PC-9 (cell line): ENCODE measurements at regions not wholly inside any gene's neighbourhood (a gene's known extent, or its start where the extent isn't known, plus 50 kb on each side); places are given as distances from the start of the nearest gene placed in this dataset.

Experiments used
- BruUV-seq: library from RNA; stranded (reverse); fragments of 400-500 nt; replicated peaks from 2 replicates; lab custom pipeline; 2021; lab: Mats Ljungman, UMichigan
- CTCF ChIA-PET: fragments of 300-600 bp; sonication (Branson Sonifier 250); formaldehyde crosslinking; loops from one replicate; lab custom pipeline; 2022; ENCODE audit warnings: antibody characterized with exemption; lab: Charles Lee
- POLR2A ChIA-PET: fragments of 300-600 bp; sonication (Branson Sonifier 250); formaldehyde crosslinking; loops from one replicate; lab custom pipeline; 2022; ENCODE audit warnings: antibody characterized with exemption; ENCODE audit not compliant: unreplicated experiment; lab: Charles Lee
- DNase-seq, 2 experiments: peaks; one replicate each; pipeline versions ENCODE4 v3.0.0 to v3.0.0-alpha.2; 2015 to 2022; ENCODE audit warnings: mixed read lengths in 1 of 2
- H2AFZ ChIP-seq: fragments of 200-600 bp; sonication (generic); 2 replicates; pipeline ENCODE4 v1.8.1; 2017; ENCODE audit warnings: antibody characterized with exemption
- H3F3A ChIP-seq: fragments of 200-600 bp; sonication (generic); 2 replicates; pipeline ENCODE4 v1.8.1; 2017; ENCODE audit warnings: antibody characterized with exemption, mild to moderate bottlenecking, low read depth; ENCODE audit not compliant: insufficient read depth
- H3K27ac ChIP-seq: fragments of 200-600 bp; sonication (generic); 2 replicates; pipeline ENCODE4 v1.6.1; 2016; ENCODE audit warnings: mixed run types
- H3K27me3 ChIP-seq: fragments of 200-600 bp; sonication (generic); 2 replicates; pipeline ENCODE4 v1.6.1; 2016; ENCODE audit warnings: low read depth, mixed run types; ENCODE audit not compliant: insufficient read depth
- H3K36me3 ChIP-seq: fragments of 200-600 bp; sonication (generic); 2 replicates; pipeline ENCODE4 v1.6.1; 2016; ENCODE audit warnings: low read depth, mixed run types
- H3K4me1 ChIP-seq: fragments of 200-600 bp; sonication (generic); replicated peaks from 2 replicates; pipeline ENCODE4 v1.6.1; 2016; ENCODE audit warnings: mixed run types; ENCODE audit not compliant: insufficient read depth
- H3K4me2 ChIP-seq: fragments of 200-600 bp; sonication (generic); 2 replicates; pipeline ENCODE4 v1.6.1; 2017; ENCODE audit warnings: mixed run types
- H3K4me3 ChIP-seq: fragments of 200-600 bp; sonication (generic); 2 replicates; pipeline ENCODE4 v1.6.1; 2016; ENCODE audit warnings: mixed run types
- H3K79me2 ChIP-seq: fragments of 200-600 bp; sonication (generic); 2 replicates; pipeline ENCODE4 v1.6.1; 2017; ENCODE audit warnings: low read depth, mixed run types
- H3K9me2 ChIP-seq: fragments of 200-600 bp; sonication (generic); 2 replicates; pipeline ENCODE4 v1.8.1; 2017; ENCODE audit warnings: mild to moderate bottlenecking; ENCODE audit not compliant: insufficient read depth
- H3K9me3 ChIP-seq: fragments of 200-600 bp; sonication (generic); 2 replicates; pipeline ENCODE4 v1.8.1; 2016; ENCODE audit warnings: low read depth; ENCODE audit not compliant: insufficient read depth
- H4K20me1 ChIP-seq: fragments of 200-600 bp; sonication (generic); 2 replicates; pipeline ENCODE4 v1.8.1; 2017; ENCODE audit not compliant: insufficient read depth
- CTCF ChIP-seq: fragments of 200-600 bp; sonication (generic); conservative IDR thresholded peaks from 2 replicates; pipeline ENCODE4 v1.6.1; 2017; ENCODE audit warnings: mixed run types, antibody characterized with exemption, mild to moderate bottlenecking, moderate library complexity
- EZH2 ChIP-seq: fragments of 200-600 bp; sonication (generic); IDR thresholded peaks from 2 replicates; pipeline ENCODE4 v1.8.0; 2017; ENCODE audit warnings: antibody characterized with exemption, low read depth
- intact Hi-C: fragments of 100-400 bp; cut with micrococcal nuclease; formaldehyde crosslinking; loops from one replicate; pipeline ENCODE4 v1.10.0; 2022; ENCODE audit not compliant: unreplicated experiment

- peaks cover 13% of the 10 kb centered on the region; the same call in 1 of the 2 replicates for H3K9me3 ChIP-seq
- no peaks in the 10 kb centered on the region for H3K36me3 ChIP-seq
- no peaks in the 10 kb centered on the region for H3K27me3 ChIP-seq
- H3K27ac ChIP-seq: no peak overlapping the region
- no peak overlapping the region for H3K4me3 ChIP-seq
- ChIA-PET CTCF (no interaction called here), POLR2A (no interaction called here)
- no peak overlapping the region for H2AFZ ChIP-seq
- BruUV-seq: no TSS peak
- no peak overlapping the region for H3K4me2 ChIP-seq
- no peak for TF ChIP-seq EZH2
- TF ChIP-seq CTCF: no peak
- no peaks in the 10 kb centered on the region for H3K4me1 ChIP-seq
- no peaks in the 10 kb centered on the region; the same call in 1 of the 2 replicates for H3K9me2 ChIP-seq
- no peaks in the 10 kb centered on the region for H3F3A ChIP-seq
- H4K20me1 ChIP-seq: no peaks in the 10 kb centered on the region
- intact Hi-C loops: no loop called here
- DNase-seq: no peak
- H3K79me2 ChIP-seq: no peaks in the 10 kb centered on the region
These were observed 67.7 kb downstream of the MGST1 start for GRCh38 chr12:16415155-16415554.

- H4K20me1 ChIP-seq: no peaks in the 10 kb centered on the region
- ChIA-PET POLR2A (no interaction called here), CTCF (no interaction called here)
- no TSS peak for BruUV-seq
- no peak overlapping the region for H3K4me2 ChIP-seq
- no peaks in the 10 kb centered on the region for H3K27me3 ChIP-seq
- intact Hi-C loops: no loop called here
- H3K4me1 ChIP-seq: no peaks in the 10 kb centered on the region
- no peak overlapping the region for H2AFZ ChIP-seq
- no peak overlapping the region for H3K4me3 ChIP-seq
- no peaks in the 10 kb centered on the region for H3K79me2 ChIP-seq
- no peak overlapping the region for H3K27ac ChIP-seq
- no peaks in the 10 kb centered on the region; the same call in 1 of the 2 replicates for H3K9me2 ChIP-seq
- no peaks in the 10 kb centered on the region for H3K36me3 ChIP-seq
- TF ChIP-seq EZH2: no peak
- no peak for TF ChIP-seq CTCF
- no peaks in the 10 kb centered on the region for H3F3A ChIP-seq
- DNase-seq: no peak
- peaks cover 13% of the 10 kb centered on the region; the same call in 1 of the 2 replicates for H3K9me3 ChIP-seq
These were observed 69.6 kb downstream of the MGST1 start for GRCh38 chr12:16417058-16417457.

- no peaks in the 10 kb centered on the region for H3K36me3 ChIP-seq
- no TSS peak for BruUV-seq
- POLR2A ChIA-PET: no interaction called here
These were observed 74.4 kb downstream of the MGST1 start for GRCh38 chr12:16421806-16422205.

More at GRCh38 chr12:16421806-16422205, 74.4 kb downstream of the MGST1 start:
- H4K20me1 ChIP-seq: no peaks in the 10 kb centered on the region
- TF ChIP-seq CTCF: no peak
- no peak for TF ChIP-seq EZH2
- H3K27me3 ChIP-seq: no peaks in the 10 kb centered on the region
- H3K79me2 ChIP-seq: no peaks in the 10 kb centered on the region
- no peak overlapping the region for H2AFZ ChIP-seq
- no peak for DNase-seq
- no peaks in the 10 kb centered on the region for H3K9me2 ChIP-seq
- H3K4me1 ChIP-seq: no peaks in the 10 kb centered on the region
- H3K4me3 ChIP-seq: no peak overlapping the region
- no peak overlapping the region for H3K4me2 ChIP-seq
- no peaks in the 10 kb centered on the region for H3F3A ChIP-seq
- 0 out of 2 replicates have a peak, but pooled peaks cover 2% of the 10 kb centered on the region for H3K9me3 ChIP-seq
- intact Hi-C loops: no loop called here
- no peak overlapping the region for H3K27ac ChIP-seq
- CTCF ChIA-PET: no interaction called here
